Endothelial cell (in vitro differentiated cells): ENCODE measurements at regions not wholly inside any gene's neighbourhood (a gene's known extent, or its start where the extent isn't known, plus 50 kb on each side); places are given as distances from the start of the nearest gene placed in this dataset.

ENCODE experiments used
- DNase-seq: peaks from one replicate; pipeline ENCODE4 v3.0.0; 2021; ENCODE audit warnings: low spot score
- H3K27ac Mint-ChIP-seq: one replicate; pipeline ENCODE4 v1.8.0; 2021; ENCODE audit warnings: mixed read lengths, inconsistent platforms; ENCODE audit not compliant: unreplicated experiment
- H3K27me3 Mint-ChIP-seq: one replicate; pipeline ENCODE4 v1.8.0; 2021; ENCODE audit warnings: mild to moderate bottlenecking, moderate library complexity, mixed read lengths, inconsistent platforms; ENCODE audit not compliant: unreplicated experiment
- H3K36me3 Mint-ChIP-seq: one replicate; pipeline ENCODE4 v1.8.0; 2021; ENCODE audit warnings: mild to moderate bottlenecking, low read depth, mixed read lengths, inconsistent platforms; ENCODE audit not compliant: unreplicated experiment
- H3K4me1 Mint-ChIP-seq: one replicate; pipeline ENCODE4 v1.8.0; 2021; ENCODE audit warnings: mild to moderate bottlenecking, mixed read lengths, inconsistent platforms; ENCODE audit not compliant: unreplicated experiment
- H3K4me3 Mint-ChIP-seq: one replicate; pipeline ENCODE4 v1.8.0; 2021; ENCODE audit warnings: mild to moderate bottlenecking, mixed read lengths, inconsistent platforms; ENCODE audit not compliant: unreplicated experiment
- H3K9me3 Mint-ChIP-seq: one replicate; pipeline ENCODE4 v1.8.0; 2021; ENCODE audit warnings: mixed read lengths, inconsistent platforms; ENCODE audit not compliant: unreplicated experiment
- TF ChIP-seq, protein P1 (sequence below): fragments of 200-600 bp; sonication (generic); IDR thresholded peaks from one replicate; pipeline ENCODE4 v1.5.0; 2021; ENCODE audit warnings: antibody characterized with exemption; ENCODE audit not compliant: unreplicated experiment

DNA sequence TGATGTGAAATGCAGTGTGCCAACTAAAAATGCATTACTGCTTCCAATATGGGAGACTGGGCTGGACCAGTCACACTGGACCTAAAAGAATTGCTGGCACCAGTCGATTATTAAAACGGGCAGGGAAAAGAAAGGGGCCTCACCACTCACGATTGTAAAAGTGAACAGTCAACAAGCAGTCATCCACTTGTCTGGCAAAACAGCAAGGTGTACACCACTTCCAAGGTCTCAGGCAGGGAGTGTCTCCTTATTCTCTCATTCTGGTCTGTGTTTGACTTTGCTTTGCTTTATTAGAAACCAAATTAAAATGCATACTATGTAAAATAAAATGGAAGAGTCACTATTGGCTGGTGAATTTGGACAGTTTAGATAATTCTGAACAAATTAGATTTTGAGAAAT is 57.8 kb upstream of the TRPM3 start:
- Mint-ChIP-seq H3K36me3 (no peaks in the 10 kb centered on the region), H3K4me1 (no peaks in the 10 kb centered on the region), H3K4me3 (no peak overlapping the region), H3K27ac (no peak overlapping the region), H3K9me3 (no peaks in the 10 kb centered on the region), H3K27me3 (no peaks in the 10 kb centered on the region)
- no peak for DNase-seq
- TF ChIP-seq, protein P1, sequence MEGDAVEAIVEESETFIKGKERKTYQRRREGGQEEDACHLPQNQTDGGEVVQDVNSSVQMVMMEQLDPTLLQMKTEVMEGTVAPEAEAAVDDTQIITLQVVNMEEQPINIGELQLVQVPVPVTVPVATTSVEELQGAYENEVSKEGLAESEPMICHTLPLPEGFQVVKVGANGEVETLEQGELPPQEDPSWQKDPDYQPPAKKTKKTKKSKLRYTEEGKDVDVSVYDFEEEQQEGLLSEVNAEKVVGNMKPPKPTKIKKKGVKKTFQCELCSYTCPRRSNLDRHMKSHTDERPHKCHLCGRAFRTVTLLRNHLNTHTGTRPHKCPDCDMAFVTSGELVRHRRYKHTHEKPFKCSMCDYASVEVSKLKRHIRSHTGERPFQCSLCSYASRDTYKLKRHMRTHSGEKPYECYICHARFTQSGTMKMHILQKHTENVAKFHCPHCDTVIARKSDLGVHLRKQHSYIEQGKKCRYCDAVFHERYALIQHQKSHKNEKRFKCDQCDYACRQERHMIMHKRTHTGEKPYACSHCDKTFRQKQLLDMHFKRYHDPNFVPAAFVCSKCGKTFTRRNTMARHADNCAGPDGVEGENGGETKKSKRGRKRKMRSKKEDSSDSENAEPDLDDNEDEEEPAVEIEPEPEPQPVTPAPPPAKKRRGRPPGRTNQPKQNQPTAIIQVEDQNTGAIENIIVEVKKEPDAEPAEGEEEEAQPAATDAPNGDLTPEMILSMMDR, result no peak

DNA sequence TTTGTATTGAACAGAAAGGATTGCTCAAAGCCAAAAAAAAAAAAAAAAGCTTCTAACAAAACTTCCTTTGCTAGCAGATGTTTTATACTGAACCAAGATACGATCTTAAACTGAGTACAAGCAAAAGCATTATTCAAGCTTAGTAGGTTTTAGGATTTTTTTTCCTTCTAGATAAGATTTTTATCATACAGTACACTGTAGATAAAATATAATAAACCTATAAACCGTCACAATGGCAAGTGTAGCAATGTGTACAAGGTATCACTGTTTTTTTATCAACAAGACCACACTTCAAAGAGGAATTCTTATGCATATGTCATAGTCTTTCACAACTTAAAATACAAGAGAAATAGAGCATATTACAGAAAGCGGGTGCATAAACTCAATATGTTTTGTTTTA is 56.5 kb upstream of the TRPM3 start:
- Mint-ChIP-seq H3K36me3 (no peaks in the 10 kb centered on the region), H3K4me1 (no peaks in the 10 kb centered on the region), H3K9me3 (no peaks in the 10 kb centered on the region), H3K27ac (no peak overlapping the region), H3K4me3 (no peak overlapping the region), H3K27me3 (no peaks in the 10 kb centered on the region)
- TF ChIP-seq, protein P1, result no peak
- DNase-seq, result no peak

DNA sequence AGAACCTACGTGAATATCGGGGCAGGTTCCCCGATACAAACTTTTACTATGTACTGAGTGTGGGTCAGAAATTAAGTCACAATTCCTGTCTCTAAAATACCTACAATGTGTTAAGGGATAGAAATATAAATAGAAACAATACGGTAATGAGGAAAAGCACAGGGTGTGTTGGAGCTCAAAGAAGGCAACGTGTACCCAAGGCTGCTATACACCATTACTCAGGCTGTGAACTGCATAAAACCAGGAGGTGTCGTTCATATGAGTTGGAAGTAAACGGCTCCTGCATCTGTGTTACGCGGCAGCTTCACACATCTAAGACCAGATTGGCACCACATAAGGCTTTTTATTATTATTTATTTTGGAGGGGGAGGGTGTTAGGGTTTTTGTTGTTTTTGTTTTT is 50.1 kb upstream of the TRPM3 start:
- Mint-ChIP-seq H3K27ac (no peak overlapping the region), H3K36me3 (no peaks in the 10 kb centered on the region), H3K9me3 (no peaks in the 10 kb centered on the region), H3K4me1 (no peaks in the 10 kb centered on the region), H3K27me3 (no peaks in the 10 kb centered on the region), H3K4me3 (no peak overlapping the region)
- TF ChIP-seq, protein P1, result no peak
- DNase-seq, result no peak
